Right kidney (tissue), 1 donor: ENCODE measurements at regions not wholly inside any gene's neighbourhood (a gene's known extent, or its start where the extent isn't known, plus 50 kb on each side); places are given as distances from the start of the nearest gene placed in this dataset.
"Not testable (repeated sequence)": the region's sequence is repeated elsewhere in the genome, so short reads cannot be mapped to it uniquely, and the experiment has no call there.

ENCODE experiments used
- DNase-seq: peaks from one replicate; pipeline ENCODE4 v3.0.0-alpha.2; 2016

GRCh38 chr5:117604845-117605244 is 1030.2 kb upstream of the SEMA6A start:
- no peak for DNase-seq

- DNase-seq = not testable (repeated sequence)
These were observed 1025.2 kb upstream of the SEMA6A start for GRCh38 chr5:117599811-117600210.

GRCh38 chr5:117594166-117594565 is 1019.5 kb upstream of the SEMA6A start:
- no peak for DNase-seq

- DNase-seq = no peak
These were observed 1016.3 kb upstream of the SEMA6A start for GRCh38 chr5:117590944-117591343.

- no peak for DNase-seq
These were observed 1014.0 kb upstream of the SEMA6A start for GRCh38 chr5:117588611-117589010.

GRCh38 chr5:117587111-117587510 is 1012.5 kb upstream of the SEMA6A start:
- no peak for DNase-seq

GRCh38 chr5:117568622-117569021 is 994.0 kb upstream of the SEMA6A start:
- DNase-seq = no peak

- no peak for DNase-seq
These were observed 993.5 kb upstream of the SEMA6A start for GRCh38 chr5:117568126-117568525.

GRCh38 chr5:117562647-117563046 is 988.0 kb upstream of the SEMA6A start:
- DNase-seq = no peak

- no peak for DNase-seq
These were observed 986.9 kb upstream of the SEMA6A start for GRCh38 chr5:117561531-117561930.

- no peak for DNase-seq
These were observed 984.6 kb upstream of the SEMA6A start for GRCh38 chr5:117559005-117559844.

- DNase-seq = no peak
These were observed 976.6 kb upstream of the SEMA6A start for GRCh38 chr5:117551236-117551635.

- DNase-seq = no peak
These were observed 972.6 kb upstream of the SEMA6A start for GRCh38 chr5:117547192-117547591.

GRCh38 chr5:117539692-117540091 is 965.1 kb upstream of the SEMA6A start:
- no peak for DNase-seq

- DNase-seq = no peak
These were observed 959.2 kb upstream of the SEMA6A start for GRCh38 chr5:117533792-117534191.

- DNase-seq = not testable (repeated sequence)
These were observed 958.5 kb upstream of the SEMA6A start for GRCh38 chr5:117533051-117533670.

GRCh38 chr5:117519957-117520500 is 945.4 kb upstream of the SEMA6A start:
- DNase-seq = no peak

- no peak for DNase-seq
These were observed 929.7 kb upstream of the SEMA6A start for GRCh38 chr5:117504305-117504704.

- DNase-seq = no peak
These were observed 923.0 kb upstream of the SEMA6A start for GRCh38 chr5:117497601-117498000.

GRCh38 chr5:117496801-117497200 is 922.2 kb upstream of the SEMA6A start:
- no peak for DNase-seq

- DNase-seq = no peak
These were observed 919.6 kb upstream of the SEMA6A start for GRCh38 chr5:117494188-117494587.

GRCh38 chr5:117488976-117489500 is 914.4 kb upstream of the SEMA6A start:
- DNase-seq = no peak

GRCh38 chr5:117487556-117487955 is 912.9 kb upstream of the SEMA6A start:
- no peak for DNase-seq
